Sigmoid colon (tissue), 3 donors: ENCODE measurements at regions not wholly inside any gene's neighbourhood (a gene's known extent, or its start where the extent isn't known, plus 50 kb on each side); places are given as distances from the start of the nearest gene placed in this dataset.

Experiments
- POLR2A ChIP-seq, 2 donors: fragments of 450-650 bp; IDR thresholded peaks; one replicate each; pipeline ENCODE4 v1.6.1; 2016; ENCODE audit warnings: antibody characterized with exemption in 2 of 2, mild to moderate bottlenecking in 2 of 2, moderate library complexity in 2 of 2
- TF ChIP-seq, protein P1 (sequence below), 4 experiments: fragments of 450-650 bp in 3 of 4; fragments of 200-600 bp in 1 of 4; IDR thresholded peaks; one replicate each; pipeline ENCODE4 v1.5.1; 2016 to 2019; ENCODE audit warnings: antibody characterized with exemption in 4 of 4, mild to moderate bottlenecking in 3 of 4, moderate library complexity in 2 of 4

DNA sequence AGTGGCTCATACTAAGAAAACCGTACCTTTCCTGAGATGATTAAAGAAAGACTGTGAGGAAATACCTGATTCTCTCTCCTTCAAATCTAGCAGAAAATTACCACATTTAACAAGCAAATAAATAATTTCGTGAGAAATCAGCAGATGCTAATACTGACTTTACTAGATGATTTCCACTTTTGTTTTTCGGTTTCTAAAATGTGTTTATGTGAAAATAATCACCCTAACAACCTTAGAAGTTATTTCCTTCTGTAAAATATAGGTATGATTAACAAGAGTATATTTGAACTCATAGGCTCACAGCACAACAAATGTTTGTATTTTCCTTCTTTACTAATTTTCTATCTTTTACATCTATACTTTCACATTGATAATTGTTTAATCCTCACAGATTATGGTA is 594.1 kb upstream of the FAM98A start:
- TF ChIP-seq POLR2A (IDR thresholded peaks at IDR 0.05) = no peak
- TF ChIP-seq, protein P1, sequence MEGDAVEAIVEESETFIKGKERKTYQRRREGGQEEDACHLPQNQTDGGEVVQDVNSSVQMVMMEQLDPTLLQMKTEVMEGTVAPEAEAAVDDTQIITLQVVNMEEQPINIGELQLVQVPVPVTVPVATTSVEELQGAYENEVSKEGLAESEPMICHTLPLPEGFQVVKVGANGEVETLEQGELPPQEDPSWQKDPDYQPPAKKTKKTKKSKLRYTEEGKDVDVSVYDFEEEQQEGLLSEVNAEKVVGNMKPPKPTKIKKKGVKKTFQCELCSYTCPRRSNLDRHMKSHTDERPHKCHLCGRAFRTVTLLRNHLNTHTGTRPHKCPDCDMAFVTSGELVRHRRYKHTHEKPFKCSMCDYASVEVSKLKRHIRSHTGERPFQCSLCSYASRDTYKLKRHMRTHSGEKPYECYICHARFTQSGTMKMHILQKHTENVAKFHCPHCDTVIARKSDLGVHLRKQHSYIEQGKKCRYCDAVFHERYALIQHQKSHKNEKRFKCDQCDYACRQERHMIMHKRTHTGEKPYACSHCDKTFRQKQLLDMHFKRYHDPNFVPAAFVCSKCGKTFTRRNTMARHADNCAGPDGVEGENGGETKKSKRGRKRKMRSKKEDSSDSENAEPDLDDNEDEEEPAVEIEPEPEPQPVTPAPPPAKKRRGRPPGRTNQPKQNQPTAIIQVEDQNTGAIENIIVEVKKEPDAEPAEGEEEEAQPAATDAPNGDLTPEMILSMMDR (IDR thresholded peaks at IDR 0.05) = no peak
